Activated naive CD8-positive, alpha-beta T cell treated with anti-CD3 and anti-CD28 coated beads for 36 hours (primary cell): ENCODE measurements at regions not wholly inside any gene's neighbourhood (a gene's known extent, or its start where the extent isn't known, plus 50 kb on each side); places are given as distances from the start of the nearest gene placed in this dataset.
"Not testable (repeated sequence)": the region's sequence is repeated elsewhere in the genome, so short reads cannot be mapped to it uniquely, and the experiment has no call there.

ENCODE experiments used
- DNase-seq: peaks from one replicate; pipeline ENCODE4 v3.0.0; 2021
- H3K27ac Mint-ChIP-seq: one replicate; pipeline ENCODE4 v1.8.0; 2022; ENCODE audit warnings: mild to moderate bottlenecking, moderate library complexity, mixed read lengths
- H3K27me3 Mint-ChIP-seq: one replicate; pipeline ENCODE4 v1.8.0; 2022; ENCODE audit warnings: mild to moderate bottlenecking, mixed read lengths
- H3K36me3 Mint-ChIP-seq: one replicate; pipeline ENCODE4 v1.8.0; 2021; ENCODE audit warnings: mild to moderate bottlenecking, mixed read lengths
- H3K4me1 Mint-ChIP-seq: one replicate; pipeline ENCODE4 v1.8.0; 2021; ENCODE audit warnings: mixed read lengths
- H3K4me3 Mint-ChIP-seq: one replicate; pipeline ENCODE4 v1.8.0; 2022; ENCODE audit warnings: mild to moderate bottlenecking, moderate library complexity, mixed read lengths
- H3K9me3 Mint-ChIP-seq: one replicate; pipeline ENCODE4 v1.8.0; 2022; ENCODE audit warnings: mixed read lengths

DNA sequence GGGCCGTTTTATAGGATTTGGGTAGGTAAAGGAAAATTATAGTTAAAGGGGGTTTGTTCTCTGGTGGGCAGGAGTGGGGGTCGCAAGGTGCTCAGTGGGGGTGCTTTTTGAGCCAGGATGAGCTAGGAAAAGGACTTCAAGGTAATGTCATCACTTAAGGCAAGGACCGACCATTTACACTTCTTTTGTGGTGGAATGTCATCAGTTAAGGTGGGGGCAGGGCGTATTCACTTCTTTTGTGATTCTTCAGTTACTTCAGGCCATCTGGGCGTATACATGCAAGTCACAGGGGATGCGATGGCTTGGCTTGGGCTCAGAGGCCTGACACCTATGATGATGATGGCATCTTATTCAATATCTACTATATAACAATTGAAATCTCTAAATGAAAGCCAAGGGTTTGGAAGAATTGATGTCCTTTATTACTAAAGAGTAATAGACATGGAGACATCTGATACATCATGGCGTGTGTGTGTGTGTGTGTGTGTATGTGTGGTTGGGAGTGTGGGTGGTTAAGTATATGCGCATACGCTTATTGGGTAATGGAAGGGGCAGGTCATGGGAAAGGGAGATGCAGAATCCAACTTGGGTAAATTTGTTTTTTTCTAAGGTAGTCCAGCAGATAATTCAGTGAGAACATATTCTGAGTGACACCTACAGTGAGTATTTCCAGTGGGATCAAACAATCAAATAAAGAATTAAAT lies 236.9 kb upstream of the DUSP10 start:
- not testable (repeated sequence) for H3K4me3 Mint-ChIP-seq, H3K9me3 Mint-ChIP-seq, H3K4me1 Mint-ChIP-seq, H3K27ac Mint-ChIP-seq, DNase-seq, H3K36me3 Mint-ChIP-seq, H3K27me3 Mint-ChIP-seq

DNA sequence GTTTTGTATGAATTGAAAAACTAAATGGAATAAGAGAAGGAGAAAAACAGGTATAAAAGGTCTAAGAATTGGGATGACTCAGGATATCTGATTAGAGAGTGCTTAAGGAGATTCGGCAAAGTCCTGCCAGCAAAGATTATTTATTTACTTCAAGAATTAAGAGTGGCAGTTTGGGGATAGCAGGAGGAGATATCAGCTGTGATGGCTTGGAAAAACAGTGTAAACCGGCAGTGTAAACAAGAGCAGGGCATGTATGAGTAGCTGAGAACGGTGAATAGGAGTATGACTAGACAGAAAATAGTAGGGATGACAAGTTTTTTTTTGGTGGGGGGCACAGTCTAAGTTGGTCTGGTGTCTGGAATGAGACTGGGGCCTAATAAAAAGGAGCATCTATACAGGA lies 231.9 kb upstream of the DUSP10 start:
- not testable (repeated sequence) for H3K9me3 Mint-ChIP-seq, DNase-seq, H3K27me3 Mint-ChIP-seq, H3K36me3 Mint-ChIP-seq, H3K27ac Mint-ChIP-seq, H3K4me3 Mint-ChIP-seq, H3K4me1 Mint-ChIP-seq

DNA sequence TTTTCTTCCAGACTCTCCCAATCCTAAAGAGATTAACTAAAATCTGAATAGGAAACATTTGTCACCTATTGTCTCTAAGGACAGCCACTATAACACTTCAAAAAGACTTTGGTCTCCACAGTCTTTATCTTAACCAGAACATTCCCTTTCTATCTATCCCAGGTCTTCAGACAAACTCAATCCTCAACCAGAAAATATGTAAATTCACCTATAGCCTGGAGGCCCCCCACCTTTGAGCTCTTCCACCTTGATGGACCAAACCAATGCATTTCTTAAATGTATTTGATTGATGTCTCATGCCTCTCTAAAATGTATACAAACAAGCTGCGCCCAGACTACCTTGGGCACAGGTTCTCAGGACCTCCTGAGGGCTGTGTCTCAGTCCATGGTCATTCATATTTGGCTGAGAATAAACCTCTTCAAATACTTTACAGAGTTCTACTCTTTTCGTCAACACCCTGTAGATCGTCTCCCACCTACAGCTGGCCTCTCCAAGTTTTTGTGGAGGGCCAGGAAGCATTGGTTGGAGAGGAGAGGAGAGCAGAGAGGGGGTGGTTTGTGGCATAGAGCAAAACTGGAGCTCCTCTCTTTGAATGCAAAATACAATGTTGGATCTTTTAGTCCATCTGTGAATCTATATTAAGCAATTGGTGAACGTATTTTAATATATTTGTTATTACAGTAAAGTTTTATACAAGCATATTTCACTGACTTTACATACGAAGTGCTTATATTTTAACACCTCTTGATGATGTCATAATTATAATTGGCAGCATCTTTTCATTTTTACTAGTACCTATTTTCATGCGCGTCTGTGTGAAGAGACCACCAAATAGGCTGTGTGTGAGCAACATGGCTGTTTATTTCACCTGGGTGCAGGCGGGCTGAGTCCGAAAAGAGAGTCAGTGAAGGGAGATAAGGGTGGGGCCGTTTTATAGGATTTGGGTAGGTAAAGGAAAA lies 230.7 kb upstream of the DUSP10 start:
- H3K27me3 Mint-ChIP-seq: no peaks in the 10 kb centered on the region
- H3K4me1 Mint-ChIP-seq: no peaks in the 10 kb centered on the region
- H3K36me3 Mint-ChIP-seq: no peaks in the 10 kb centered on the region
- no peak overlapping the region for H3K4me3 Mint-ChIP-seq
- no peaks in the 10 kb centered on the region for H3K9me3 Mint-ChIP-seq
- H3K27ac Mint-ChIP-seq: no peak overlapping the region
- no peak for DNase-seq

DNA sequence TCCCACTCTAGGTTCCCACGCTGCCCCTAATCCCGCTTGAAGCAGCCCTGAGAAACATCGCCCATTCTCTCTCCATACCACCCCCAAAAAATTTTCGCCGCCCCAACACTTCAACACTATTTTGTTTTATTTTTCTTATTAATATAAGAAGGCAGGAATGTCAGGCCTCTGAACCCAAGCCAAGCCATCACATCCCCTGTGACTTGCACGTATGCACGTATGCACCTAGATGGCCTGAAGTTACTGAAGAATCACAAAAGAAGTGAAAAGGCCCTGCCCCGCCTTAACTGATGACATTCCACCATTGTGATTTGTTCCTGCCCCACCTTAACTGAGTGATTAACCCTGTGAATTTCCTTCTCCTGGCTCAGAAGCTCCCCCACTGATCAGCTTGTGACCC lies 229.1 kb upstream of the DUSP10 start:
- H3K4me1 Mint-ChIP-seq, H3K36me3 Mint-ChIP-seq, H3K9me3 Mint-ChIP-seq, DNase-seq, H3K27ac Mint-ChIP-seq, H3K27me3 Mint-ChIP-seq, H3K4me3 Mint-ChIP-seq: not testable (repeated sequence)

DNA sequence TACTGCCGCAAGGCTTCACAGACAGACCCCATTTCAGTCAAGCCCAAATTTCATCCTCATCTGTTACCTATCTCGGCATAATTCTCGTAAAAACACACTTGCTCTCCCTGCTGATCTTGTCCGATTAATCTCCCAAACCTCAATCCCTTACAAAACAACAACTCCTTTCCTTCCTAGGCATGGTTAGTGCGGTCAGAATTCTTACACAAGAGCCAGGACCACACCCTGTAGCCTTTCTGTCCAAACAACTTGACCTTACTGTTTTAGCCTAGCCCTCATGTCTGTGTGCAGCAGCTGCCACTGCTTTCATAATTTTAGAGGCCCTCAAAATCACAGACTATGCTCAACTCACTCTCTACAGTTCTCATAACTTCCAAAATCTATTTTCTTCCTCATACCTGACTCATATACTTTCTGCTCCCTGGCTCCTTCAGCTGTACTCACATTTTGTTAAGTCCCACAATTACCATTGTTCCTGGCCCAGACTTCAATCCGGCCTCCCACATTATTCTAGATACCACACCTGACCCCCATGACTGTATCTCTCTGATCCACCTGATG lies 227.5 kb upstream of the DUSP10 start:
- H3K4me3 Mint-ChIP-seq, H3K4me1 Mint-ChIP-seq, H3K27ac Mint-ChIP-seq, H3K36me3 Mint-ChIP-seq, H3K27me3 Mint-ChIP-seq, H3K9me3 Mint-ChIP-seq, DNase-seq: not testable (repeated sequence)

DNA sequence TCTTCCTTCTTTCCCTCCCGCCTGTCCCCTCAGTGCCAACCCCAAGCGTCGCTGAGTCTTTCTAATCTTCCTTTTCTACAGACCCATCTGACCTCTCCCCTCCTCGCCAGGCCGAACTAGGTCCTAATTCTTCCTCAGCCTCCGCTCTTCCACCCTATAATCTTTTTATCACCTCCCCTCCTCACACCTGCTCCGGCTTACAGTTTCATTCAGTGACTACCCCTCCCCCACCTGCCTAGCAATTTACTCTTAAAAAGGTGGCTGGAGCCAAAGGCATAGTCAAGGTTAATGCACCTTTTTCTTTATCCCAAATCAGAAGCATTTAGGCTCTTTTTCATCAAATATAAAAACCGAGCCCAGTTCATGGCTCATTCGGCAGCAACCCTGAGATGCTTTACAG lies 225.6 kb upstream of the DUSP10 start:
- not testable (repeated sequence) for H3K4me1 Mint-ChIP-seq, H3K27me3 Mint-ChIP-seq, H3K36me3 Mint-ChIP-seq, DNase-seq, H3K27ac Mint-ChIP-seq, H3K9me3 Mint-ChIP-seq, H3K4me3 Mint-ChIP-seq

DNA sequence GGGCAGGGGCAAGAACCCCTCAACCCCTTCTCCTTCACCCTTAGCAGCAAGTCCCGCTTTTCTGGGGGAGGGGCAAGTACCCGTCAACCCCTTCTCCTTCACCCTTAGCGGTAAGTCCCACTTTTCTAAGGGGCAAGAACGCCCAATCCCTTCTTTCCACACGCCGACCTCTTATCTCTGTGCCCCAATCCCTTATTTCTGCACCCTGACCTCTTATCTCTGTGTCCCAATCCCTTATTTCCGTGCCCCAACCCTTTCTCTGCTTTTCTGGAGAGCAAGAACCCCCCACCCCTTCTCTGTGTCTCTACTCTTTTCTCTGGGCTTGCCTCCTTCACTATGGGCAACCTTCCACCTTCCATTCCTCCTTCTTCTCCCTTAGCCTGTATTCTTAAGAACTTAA lies 225.0 kb upstream of the DUSP10 start:
- H3K4me1 Mint-ChIP-seq, H3K36me3 Mint-ChIP-seq, H3K4me3 Mint-ChIP-seq, H3K27ac Mint-ChIP-seq, DNase-seq, H3K9me3 Mint-ChIP-seq, H3K27me3 Mint-ChIP-seq: not testable (repeated sequence)

DNA sequence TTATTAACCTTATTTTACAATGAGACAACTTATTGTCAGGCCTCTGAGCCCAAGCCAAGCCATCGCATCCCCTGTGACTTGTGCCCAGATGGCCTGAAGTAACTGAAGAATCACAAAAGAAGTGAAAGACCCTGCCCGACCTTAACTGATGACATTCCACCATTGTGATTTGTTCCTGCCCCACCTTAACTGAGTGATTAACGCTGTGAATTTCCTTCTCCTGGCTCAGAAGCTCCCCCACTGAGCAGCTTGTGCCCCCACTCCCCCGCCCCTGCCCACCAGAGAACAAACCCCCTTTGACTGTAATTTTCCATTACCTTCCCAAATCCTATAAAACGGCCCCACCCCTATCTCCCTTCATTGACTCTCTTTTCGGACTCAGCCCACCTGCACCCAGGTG lies 224.0 kb upstream of the DUSP10 start:
- H3K27ac Mint-ChIP-seq, H3K27me3 Mint-ChIP-seq, H3K36me3 Mint-ChIP-seq: not testable (repeated sequence)

DNA sequence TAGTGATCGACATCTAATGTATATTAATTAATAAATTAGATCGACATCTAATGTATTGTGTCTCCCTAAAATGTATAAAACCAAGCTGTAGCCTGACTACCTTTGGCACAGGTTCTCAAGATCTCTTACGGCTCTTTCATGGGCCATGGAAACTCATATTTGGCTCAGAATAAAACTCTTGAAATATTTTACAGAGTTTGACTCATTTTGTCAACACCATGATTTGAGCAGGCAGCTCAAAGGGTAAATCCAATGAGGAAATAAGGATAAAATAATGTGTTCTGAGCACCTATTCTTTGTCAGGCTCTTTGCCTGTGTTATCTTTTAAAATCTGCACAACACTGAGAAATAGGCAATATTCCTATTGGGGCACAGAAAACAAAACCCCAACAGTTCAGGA lies 223.4 kb upstream of the DUSP10 start:
- Mint-ChIP-seq H3K9me3 (no peaks in the 10 kb centered on the region), H3K27ac (no peak overlapping the region), H3K4me3 (no peak overlapping the region), H3K36me3 (no peaks in the 10 kb centered on the region), H3K4me1 (peaks cover 21% of the 10 kb centered on the region), H3K27me3 (no peaks in the 10 kb centered on the region)
- DNase-seq: no peak

More for the DNA sequence above, 224.0 kb upstream of the DUSP10 start:
- DNase-seq, H3K9me3 Mint-ChIP-seq, H3K4me3 Mint-ChIP-seq: not testable (repeated sequence)
- peaks cover 19% of the 10 kb centered on the region for H3K4me1 Mint-ChIP-seq

DNA sequence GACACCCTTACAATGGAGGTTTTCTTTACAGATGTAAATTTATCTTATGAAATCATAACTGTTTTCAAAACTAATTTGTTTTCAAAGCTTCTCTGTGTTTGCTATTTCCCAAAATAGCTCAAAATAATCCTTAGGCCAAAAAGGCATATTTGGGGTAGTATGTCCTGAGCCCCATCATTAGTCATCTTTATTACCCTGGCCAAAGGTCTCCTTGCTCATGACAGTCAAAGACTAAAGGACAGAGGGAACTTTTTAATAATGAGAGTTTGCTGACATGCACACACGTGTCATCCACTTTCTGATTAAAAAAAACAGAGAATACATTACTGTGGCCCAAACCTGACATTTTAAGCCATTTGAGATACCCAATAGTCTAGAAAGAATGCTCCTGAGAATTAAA lies 221.9 kb upstream of the DUSP10 start:
- no peak overlapping the region for H3K4me3 Mint-ChIP-seq
- peaks cover 21% of the 10 kb centered on the region for H3K4me1 Mint-ChIP-seq
- H3K27me3 Mint-ChIP-seq: no peaks in the 10 kb centered on the region
- no peaks in the 10 kb centered on the region for H3K9me3 Mint-ChIP-seq
- no peak for DNase-seq
- no peak overlapping the region for H3K27ac Mint-ChIP-seq
- no peaks in the 10 kb centered on the region for H3K36me3 Mint-ChIP-seq

DNA sequence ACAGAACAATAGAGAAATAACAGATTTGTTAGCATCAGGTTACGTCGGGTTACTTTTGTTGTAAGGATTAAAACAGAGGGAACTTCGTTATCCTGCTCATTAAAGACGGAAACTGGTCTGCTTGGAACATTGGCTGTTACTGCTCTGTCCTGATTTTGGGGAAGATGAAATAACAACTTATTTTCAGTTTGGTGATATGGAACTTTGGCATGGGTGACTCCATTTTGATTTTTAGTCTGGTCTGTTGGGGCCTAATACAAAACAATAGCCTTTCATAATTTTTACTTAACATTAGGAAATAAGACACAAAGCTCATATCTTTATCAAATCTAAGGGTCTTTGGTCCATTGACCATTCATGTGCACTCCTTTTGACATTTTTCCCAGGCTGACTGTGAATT lies 220.5 kb upstream of the DUSP10 start:
- H3K27me3 Mint-ChIP-seq: no peaks in the 10 kb centered on the region
- no peak overlapping the region for H3K27ac Mint-ChIP-seq
- H3K4me3 Mint-ChIP-seq: no peak overlapping the region
- no peak for DNase-seq
- H3K36me3 Mint-ChIP-seq: no peaks in the 10 kb centered on the region
- no peaks in the 10 kb centered on the region for H3K9me3 Mint-ChIP-seq
- H3K4me1 Mint-ChIP-seq: peaks cover 21% of the 10 kb centered on the region

DNA sequence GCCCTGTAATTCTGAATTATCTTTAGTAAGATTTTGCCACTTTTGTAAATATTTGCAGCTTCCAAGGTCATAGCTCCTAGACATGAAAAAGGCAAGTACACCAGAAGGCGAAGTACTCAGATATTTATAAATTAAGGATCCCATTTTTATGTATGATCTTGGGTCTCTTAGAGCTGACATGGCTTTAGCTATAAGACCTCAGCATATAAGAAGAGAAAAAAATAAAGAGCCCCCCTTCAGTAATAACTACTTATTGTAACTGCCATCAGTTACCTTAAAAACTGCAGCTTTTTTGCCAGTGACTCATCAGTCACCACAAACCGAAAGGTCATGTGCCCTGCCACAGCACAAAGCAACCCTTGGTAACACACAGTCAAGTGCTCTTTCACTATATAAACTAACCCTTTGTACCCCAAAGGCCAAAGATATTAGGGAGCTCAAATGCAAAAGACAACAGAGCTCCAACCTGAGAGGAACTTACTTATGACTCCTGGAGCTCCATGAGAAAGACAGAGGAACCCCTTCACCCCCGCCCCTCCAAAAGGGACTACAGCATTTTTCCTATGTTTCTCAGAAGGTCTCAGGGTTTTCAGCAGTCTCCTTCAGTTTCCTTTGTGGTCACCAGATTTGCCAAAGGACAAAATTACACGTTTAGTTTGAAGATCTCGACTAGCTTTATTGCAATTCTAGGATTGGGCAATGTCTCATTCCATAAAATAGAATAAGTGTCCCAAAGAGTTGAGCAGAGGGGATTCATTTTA lies 219.8 kb upstream of the DUSP10 start:
- peak overlapping the region; percentile 32 for H3K4me3 Mint-ChIP-seq
- no peaks in the 10 kb centered on the region for H3K36me3 Mint-ChIP-seq
- no peaks in the 10 kb centered on the region for H3K27me3 Mint-ChIP-seq
- H3K27ac Mint-ChIP-seq: peak overlapping the region; percentile 73
- peaks cover 21% of the 10 kb centered on the region for H3K4me1 Mint-ChIP-seq
- peak; percentile 58 for DNase-seq
- H3K9me3 Mint-ChIP-seq: peaks cover 3% of the 10 kb centered on the region

DNA sequence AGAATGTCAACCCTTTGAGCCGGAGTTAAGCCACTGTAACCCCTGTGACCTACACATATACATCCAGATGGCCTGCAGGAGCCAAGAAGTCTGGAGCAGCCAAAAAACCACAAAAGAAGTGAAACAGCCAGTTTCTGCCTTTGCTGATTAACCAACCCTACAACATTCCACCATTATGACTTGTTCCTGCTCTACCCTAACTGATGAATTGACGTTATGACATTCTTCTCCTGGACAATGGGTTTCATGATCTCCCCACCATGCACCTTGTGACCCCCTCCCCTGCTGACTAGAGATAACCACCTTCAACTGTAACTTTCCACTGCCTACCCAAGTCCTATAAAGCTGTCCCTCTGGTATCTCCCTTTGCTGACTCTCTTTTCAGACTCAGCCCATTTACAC lies 216.3 kb upstream of the DUSP10 start:
- not testable (repeated sequence) for H3K4me3 Mint-ChIP-seq, H3K27ac Mint-ChIP-seq, H3K27me3 Mint-ChIP-seq, DNase-seq, H3K36me3 Mint-ChIP-seq, H3K9me3 Mint-ChIP-seq
- H3K4me1 Mint-ChIP-seq: peaks cover 21% of the 10 kb centered on the region

DNA sequence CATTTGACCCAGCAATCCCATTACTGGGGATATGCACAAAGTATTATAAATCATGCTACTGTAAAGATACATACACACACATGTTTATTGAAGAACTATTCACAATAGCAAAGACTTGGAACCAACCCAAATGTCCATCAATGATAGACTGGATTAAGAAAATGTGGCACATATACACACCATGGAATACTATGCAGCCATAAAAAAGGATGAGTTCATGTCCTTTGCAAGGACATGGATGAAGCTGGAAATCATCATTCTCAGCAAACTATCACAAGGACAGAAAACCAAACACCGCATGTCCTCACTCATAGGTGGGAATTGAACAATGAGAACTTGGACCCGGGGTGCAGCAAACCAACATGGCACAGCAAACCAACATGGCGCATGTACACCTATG lies 215.5 kb upstream of the DUSP10 start:
- H3K36me3 Mint-ChIP-seq, DNase-seq, H3K9me3 Mint-ChIP-seq, H3K27me3 Mint-ChIP-seq, H3K27ac Mint-ChIP-seq, H3K4me3 Mint-ChIP-seq: not testable (repeated sequence)
- peaks cover 16% of the 10 kb centered on the region for H3K4me1 Mint-ChIP-seq

DNA sequence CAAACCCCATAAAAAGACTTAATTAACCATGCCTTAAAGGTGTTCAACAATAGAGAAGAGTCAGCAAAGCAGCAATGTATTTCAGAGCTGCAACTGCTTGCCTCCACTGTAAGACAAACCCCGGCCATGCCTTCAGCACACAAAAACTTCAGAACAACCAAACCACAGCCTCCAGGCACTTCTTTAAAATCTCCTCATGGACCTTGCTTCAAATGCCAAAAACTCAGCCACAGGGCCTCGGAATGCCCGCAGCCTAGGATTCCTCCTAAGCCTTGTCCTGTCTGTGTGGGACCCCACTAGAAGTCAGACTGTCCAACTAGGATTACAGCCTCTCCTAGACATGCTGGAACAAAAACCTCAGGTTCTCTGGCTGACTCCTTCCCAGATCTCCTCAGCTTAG lies 208.1 kb upstream of the DUSP10 start:
- H3K27ac Mint-ChIP-seq: no peak overlapping the region
- peaks cover 3% of the 10 kb centered on the region for H3K4me1 Mint-ChIP-seq
- H3K4me3 Mint-ChIP-seq: no peak overlapping the region
- H3K27me3 Mint-ChIP-seq: no peaks in the 10 kb centered on the region
- peaks cover 4% of the 10 kb centered on the region for H3K9me3 Mint-ChIP-seq
- no peaks in the 10 kb centered on the region for H3K36me3 Mint-ChIP-seq
- DNase-seq: no peak
